ENCODE measurements at regions not wholly inside any gene's neighbourhood (a gene's known extent, or its start where the extent isn't known, plus 50 kb on each side); places are given as distances from the start of the nearest gene placed in this dataset.

- intact Hi-C loops (cut with DNase I; ENCODE audit: low total_unique reads), result no loop called here
- no peak for TF ChIP-seq CTCF (IDR thresholded peaks at IDR 0.05)
- no peak for TF ChIP-seq POLR2A (IDR thresholded peaks at IDR 0.05)
- TF ChIP-seq POLR2AphosphoS5 (IDR thresholded peaks at IDR 0.05), result no peak
- Histone ChIP-seq H3K4me1 (no peaks in the 10 kb centered on the region), H3K27ac (no peak overlapping the region), H3K9me3 (peaks cover 0 to 1% of the 10 kb centered on the region in 2 donors), H3K27me3 (peaks cover 0 to 17% of the 10 kb centered on the region in 2 donors), H3K36me3 (no peaks in the 10 kb centered on the region), H3K4me3 (no peak overlapping the region)
- DNase-seq (ENCODE audit: low spot score in 2 of 2), result no peak
Observed at GRCh38 chrX:42027367-42028000, 104.1 kb upstream of the CASK start.

- no peak overlapping the region for H3K4me3 ChIP-seq
- no peaks in the 10 kb centered on the region for H3K9me3 ChIP-seq
- H3K27ac ChIP-seq, result no peak overlapping the region
- DNase-seq (ENCODE audit: low spot score in 2 of 2), result no peak
- H3K4me1 ChIP-seq, result no peaks in the 10 kb centered on the region
- H3K36me3 ChIP-seq, result no peaks in the 10 kb centered on the region
- intact Hi-C loops (cut with DNase I; ENCODE audit: low total_unique reads), result no loop called here
- peaks cover 0 to 27% of the 10 kb centered on the region in 2 donors for H3K27me3 ChIP-seq
- TF ChIP-seq POLR2A (IDR thresholded peaks at IDR 0.05) (no peak), POLR2AphosphoS5 (IDR thresholded peaks at IDR 0.05) (no peak), CTCF (IDR thresholded peaks at IDR 0.05) (no peak)
Observed at GRCh38 chrX:42025861-42026260, 102.5 kb upstream of the CASK start.

- DNase-seq (ENCODE audit: low spot score in 2 of 2), result no peak
- Histone ChIP-seq H3K9me3 (no peaks in the 10 kb centered on the region), H3K4me3 (no peak overlapping the region), H3K27ac (no peak overlapping the region), H3K27me3 (peaks cover 0 to 22% of the 10 kb centered on the region in 2 donors), H3K4me1 (no peaks in the 10 kb centered on the region), H3K36me3 (no peaks in the 10 kb centered on the region)
- intact Hi-C loops (cut with DNase I; ENCODE audit: low total_unique reads), result no loop called here
- TF ChIP-seq CTCF (IDR thresholded peaks at IDR 0.05) (no peak), POLR2AphosphoS5 (IDR thresholded peaks at IDR 0.05) (no peak), POLR2A (IDR thresholded peaks at IDR 0.05) (no peak)
Observed at GRCh38 chrX:42023122-42023521, 99.8 kb upstream of the CASK start.

- no peak for DNase-seq (ENCODE audit: low spot score in 2 of 2)
- TF ChIP-seq CTCF (IDR thresholded peaks at IDR 0.05), result no peak
- no peak for TF ChIP-seq POLR2AphosphoS5 (IDR thresholded peaks at IDR 0.05)
- TF ChIP-seq POLR2A (IDR thresholded peaks at IDR 0.05), result no peak
- no peak overlapping the region for H3K27ac ChIP-seq
- H3K36me3 ChIP-seq, result no peaks in the 10 kb centered on the region
- no peaks in the 10 kb centered on the region for H3K4me1 ChIP-seq
- peaks cover 0 to 19% of the 10 kb centered on the region in 2 donors for H3K27me3 ChIP-seq
- H3K4me3 ChIP-seq, result no peak overlapping the region
- no peaks in the 10 kb centered on the region for H3K9me3 ChIP-seq
- intact Hi-C loops (cut with DNase I; ENCODE audit: low total_unique reads), result no loop called here
Observed at GRCh38 chrX:42022158-42022557, 98.8 kb upstream of the CASK start.

- no peak for TF ChIP-seq POLR2A (IDR thresholded peaks at IDR 0.05)
- TF ChIP-seq POLR2AphosphoS5 (IDR thresholded peaks at IDR 0.05), result no peak
- TF ChIP-seq CTCF (IDR thresholded peaks at IDR 0.05), result no peak
- DNase-seq (ENCODE audit: low spot score in 2 of 2), result no peak
- Histone ChIP-seq H3K4me1 (no peaks in the 10 kb centered on the region), H3K36me3 (no peaks in the 10 kb centered on the region), H3K27me3 (peaks cover 0 to 22% of the 10 kb centered on the region in 2 donors), H3K4me3 (no peak overlapping the region), H3K9me3 (no peaks in the 10 kb centered on the region), H3K27ac (no peak overlapping the region)
- intact Hi-C loops (cut with DNase I; ENCODE audit: low total_unique reads), result no loop called here
Observed at GRCh38 chrX:42021058-42021457, 97.7 kb upstream of the CASK start.
